ENCODE measurements at regions not wholly inside any gene's neighbourhood (a gene's known extent, or its start where the extent isn't known, plus 50 kb on each side); places are given as distances from the start of the nearest gene placed in this dataset.

DNA sequence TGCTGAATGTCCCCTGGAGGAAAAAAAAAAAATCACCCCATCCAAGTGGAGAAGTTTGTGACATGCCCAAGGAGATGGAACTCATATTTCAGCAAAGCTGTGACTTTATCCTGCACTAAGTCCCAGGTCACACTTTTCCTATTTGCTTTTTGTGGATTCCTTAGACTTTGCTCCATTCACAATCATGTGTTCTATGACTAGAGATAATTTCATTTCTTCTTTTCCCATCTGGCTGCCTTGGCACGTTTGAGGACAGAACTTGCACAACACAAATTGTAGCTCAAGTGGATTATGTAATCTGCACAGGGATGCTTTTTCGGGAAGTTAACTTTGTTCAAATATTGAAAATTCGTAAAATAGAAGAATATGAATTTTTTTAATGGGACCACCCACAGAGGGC, 100.7 kb upstream of the PTPN1 start:
- DNase-seq = no peak

DNA sequence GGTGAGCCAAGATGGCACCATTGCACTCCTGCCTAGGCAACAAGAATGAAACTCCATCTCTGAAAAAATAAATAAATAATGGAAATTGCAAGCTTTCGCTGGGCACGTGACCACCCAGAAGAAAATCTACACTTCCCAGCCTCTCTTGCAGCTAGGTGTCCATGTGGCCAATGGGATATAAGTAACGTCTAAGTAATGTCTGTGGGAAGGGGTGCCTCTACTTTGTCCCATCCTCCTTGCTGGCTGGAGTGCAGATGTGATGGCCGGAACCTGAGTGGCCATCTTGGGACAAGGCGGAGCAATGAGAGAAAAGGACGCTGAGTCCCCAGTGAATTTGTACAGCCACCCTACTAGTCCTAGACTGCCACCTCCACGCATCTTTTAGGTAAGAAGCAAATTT, 99.8 kb upstream of the PTPN1 start:
- no peak for DNase-seq

DNA sequence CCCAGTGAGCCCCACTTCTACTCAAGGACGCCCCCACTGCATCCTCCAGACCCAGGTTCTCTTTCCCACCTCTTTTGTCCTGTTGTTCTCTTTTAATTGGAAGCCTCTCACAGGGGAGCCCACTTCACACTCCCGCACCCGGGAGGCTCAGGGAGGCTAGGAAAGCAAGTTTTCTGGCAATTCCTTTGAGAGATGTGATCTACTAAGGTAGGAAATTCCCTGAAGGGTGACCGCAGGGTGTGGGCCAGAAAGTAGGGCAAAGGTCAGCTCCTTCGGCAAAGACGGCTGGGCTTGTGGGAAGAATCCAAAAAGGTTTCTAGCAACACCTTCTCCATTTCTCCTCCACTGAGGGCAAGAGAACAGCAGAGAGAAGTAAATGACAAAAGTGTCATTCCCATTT, 98.1 kb upstream of the PTPN1 start:
- DNase-seq = no peak

DNA sequence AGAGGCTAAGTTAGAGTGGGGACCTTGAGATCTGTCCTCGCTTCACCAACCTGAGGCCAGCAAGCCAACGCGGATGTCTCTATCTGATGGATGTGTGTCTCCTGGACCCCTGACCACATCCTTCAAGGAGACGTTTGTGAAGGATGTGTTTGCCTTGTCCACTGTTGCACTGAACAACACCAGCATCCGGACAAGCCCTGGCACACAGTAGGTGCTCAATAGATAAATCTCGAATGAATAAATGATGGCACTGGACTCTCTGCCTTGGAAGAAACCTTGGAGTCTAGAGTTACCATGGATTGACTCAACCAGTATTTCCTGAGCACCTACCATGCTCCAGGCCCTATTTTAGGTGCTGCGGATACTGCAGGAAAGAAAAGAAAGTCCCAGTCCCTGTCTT, 97.7 kb upstream of the PTPN1 start:
- no peak for DNase-seq

DNA sequence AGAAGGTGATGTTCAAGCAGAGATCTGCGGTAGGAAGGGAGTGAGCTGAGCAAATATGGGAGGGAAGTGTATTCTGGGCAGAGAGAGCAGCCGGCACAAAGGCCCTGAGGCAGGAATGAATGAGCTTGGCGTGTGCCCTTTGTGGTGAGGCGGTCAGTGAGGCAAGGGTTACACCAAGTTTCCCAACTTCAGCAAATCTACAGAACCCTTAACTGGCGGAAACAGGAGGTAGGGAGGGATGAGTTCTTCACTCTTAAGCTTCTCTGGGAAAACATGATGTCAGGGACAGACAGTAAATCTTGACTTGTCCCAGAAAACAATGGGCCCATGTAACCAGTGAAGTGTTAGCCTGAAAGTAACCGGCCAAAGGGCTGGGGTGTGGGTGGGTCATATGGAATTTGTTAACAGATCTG, 97.1 kb upstream of the PTPN1 start:
- no peak for DNase-seq

DNA sequence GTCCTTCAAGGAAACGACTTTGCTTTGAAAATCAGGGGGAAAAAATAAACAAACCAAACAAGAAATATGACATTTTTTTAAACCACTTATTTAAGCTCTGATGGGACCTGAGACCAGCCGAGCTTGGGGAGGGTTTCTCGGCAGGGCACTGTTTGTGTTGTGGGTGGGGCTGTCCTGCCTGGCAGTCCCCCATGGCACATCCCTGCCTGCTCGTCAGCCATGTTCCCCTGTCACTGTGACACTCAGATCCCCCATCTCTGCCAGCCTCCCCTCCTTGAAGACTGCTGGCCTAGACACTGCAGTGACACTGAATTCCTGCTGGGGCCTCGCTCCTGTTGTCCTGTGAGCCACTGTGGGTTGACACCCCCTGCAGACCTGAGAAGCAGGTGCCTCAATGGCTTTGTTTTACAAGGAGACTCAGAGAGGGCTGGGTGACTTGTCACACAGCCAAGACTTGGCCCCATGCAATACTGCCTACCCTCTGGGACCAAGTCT, 95.1 kb upstream of the PTPN1 start:
- DNase-seq = no peak

DNA sequence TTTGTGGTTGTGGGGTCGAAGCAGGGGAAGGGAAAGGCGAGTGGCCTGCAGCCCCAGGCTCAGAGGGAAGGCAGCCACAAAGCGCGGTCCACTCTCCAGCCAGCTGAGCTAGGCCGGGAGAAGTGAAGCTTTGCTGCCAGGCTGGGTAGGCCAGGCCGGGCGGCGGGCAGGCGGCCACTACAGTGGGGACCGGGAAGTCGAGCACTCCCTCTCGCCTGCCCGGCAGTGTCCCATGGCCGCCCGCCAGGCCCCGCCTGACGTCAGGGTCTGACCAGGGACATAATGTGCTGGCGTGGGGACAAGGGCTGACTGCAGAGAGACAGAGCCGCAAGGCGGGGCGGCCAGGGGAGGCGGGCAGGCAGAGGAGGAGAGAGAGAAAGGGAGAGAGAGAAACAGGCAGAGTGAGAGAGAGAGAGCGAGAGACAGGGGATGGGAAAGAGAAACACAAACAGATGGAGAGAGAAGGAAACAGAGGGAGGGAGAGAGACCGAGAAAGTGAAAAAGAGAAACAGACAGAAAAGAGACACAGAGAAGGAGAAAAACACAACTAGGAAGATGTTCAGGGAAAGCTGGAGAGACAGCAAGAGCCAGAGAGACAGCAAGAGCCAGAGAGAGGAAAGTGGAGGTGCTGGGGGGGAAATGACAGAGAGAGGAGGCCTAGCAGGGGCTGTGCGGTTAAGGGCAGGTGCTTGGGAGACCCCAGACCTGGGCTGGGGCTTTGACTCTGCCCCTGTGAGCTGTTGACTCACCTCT, 94.5 kb upstream of the PTPN1 start:
- no peak for DNase-seq

DNA sequence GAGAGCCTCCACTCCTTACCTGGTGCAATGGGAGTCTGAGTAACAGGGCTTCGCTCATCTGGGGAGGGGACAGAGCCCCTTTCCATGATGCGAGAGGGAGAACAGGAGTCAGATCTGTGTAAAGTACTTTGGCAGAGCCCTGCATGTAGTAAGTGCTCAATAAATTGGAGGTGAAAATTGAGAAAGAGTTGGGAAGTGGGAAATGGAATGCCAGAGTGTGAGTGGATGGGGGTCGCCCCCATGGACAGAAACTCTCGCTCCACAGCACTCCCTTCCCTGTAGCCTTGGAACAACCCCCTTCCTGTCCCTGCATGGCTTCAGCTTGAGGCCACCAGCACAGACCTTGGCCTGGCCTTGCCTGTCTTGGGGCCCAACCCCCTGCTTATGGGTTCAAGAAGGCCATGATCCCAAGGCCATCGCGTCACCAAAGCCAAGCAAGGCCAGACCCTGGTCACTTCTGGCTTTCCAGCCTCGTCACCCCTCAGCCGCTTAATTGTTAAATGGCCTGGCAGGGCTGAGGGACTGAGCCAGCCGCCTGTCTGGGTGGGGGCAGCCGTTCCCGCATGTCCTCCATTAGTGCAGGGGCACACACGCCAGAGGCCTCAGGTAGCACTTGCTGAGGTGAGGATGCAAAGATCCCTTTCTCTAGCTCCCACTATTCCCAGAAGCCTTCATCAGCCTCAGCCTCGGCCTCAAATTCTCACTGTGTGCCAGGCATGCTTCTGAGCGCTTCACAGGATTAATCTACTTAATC, 93.7 kb upstream of the PTPN1 start:
- no peak for DNase-seq

DNA sequence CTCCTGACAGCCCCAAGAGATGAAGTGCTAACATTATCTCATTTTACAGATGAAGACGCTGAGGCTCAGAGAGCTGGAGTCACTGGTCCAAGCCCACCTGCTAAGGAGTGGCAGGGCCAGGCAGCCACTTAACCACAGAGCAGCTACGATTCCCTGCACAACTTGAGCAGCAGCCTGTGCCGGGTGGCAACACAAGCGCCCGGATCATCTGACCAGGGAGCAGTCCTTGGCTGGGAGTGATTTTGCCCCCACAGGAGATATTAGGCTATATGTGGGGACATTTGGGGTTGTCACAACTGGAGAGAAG, 93.2 kb upstream of the PTPN1 start:
- DNase-seq = no peak

DNA sequence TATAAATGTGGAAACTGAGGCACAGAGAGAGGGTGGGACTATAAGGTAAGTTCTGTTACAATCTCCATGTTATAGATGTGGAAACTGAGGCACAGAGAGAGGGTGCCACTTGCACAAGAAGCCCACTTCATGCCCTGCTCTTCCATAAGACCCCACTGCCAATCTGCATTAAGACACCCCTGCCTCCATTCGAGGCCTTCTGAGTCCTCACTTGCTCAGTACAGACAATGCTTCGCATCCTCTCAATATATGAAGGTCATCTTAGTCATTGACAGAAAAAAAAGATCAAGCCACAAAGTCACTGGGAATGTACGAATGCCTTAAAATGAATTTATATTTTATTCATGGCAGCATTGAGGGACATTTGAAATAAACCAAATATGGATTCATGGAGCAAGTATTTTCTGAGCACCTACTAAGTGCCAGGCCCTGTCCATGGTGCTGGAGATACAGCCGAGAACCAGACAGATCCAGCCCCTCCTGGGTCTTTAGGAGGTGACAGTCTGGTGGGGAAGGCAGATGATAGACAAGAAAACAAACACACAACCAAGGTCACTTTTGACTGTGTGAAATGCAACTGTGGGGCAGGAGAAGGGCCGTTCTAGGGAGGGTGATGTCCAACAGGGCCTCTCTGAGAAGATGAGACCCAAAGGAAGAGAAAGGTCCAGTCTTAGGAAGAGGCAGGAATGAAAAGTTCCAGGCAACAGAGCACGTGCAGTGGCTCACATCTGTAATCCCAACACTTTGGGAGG, 92.5 kb upstream of the PTPN1 start:
- no peak for DNase-seq

DNA sequence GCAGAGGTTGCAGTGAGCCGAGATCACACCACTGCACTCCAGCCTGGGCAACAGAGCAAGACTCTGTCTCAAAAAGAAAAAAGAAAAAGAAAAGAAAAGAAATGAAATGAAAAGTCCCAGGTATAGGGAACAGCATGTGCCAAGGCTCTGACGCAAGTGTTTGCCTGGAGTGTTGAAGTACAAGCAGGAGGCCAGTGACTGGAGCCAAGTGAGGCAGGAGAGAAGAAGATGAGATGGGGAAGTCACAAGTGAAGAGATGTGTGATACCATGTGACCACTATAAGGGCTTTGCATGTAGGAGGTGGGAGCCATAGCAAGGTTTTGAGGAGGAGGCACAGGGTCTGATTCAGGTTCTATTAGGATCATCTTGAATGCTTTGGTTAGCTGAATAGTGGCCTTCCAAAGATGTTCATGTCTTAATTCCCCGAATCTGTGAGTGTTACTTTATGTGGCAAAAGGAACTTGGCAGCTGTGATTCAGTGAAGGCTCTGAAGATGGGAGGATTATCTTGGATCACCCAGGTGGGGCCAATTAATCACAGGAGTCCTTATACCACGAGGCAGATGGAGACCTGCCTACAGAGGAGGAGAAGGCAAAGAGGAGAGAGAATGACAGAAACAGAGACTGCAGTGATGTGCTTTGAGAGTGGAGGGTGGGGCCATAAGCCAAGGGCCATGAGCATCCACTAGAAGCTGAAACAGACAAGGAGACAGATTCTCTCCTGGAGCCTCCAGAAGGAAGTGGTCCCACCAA, 91.1 kb upstream of the PTPN1 start:
- DNase-seq = no peak

DNA sequence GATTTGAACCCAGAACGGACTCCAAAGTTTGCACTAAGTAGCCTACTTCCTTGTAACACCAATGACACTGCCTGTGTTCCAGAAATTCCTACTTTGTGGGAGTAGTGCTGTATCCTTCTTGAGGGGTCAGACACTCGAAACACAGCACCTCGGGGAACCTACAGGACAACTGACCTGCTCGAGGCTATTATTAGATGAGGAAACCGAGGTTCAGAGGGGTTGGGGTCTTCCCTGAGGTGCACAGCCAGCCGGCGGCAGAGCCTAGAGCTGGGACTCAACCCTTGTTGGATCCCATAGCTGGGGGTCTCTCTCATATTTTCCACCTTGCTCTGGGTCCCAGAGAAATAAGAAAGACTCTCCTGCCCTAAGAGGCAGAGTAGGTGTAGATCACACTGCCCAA, 89.8 kb upstream of the PTPN1 start:
- DNase-seq = no peak

DNA sequence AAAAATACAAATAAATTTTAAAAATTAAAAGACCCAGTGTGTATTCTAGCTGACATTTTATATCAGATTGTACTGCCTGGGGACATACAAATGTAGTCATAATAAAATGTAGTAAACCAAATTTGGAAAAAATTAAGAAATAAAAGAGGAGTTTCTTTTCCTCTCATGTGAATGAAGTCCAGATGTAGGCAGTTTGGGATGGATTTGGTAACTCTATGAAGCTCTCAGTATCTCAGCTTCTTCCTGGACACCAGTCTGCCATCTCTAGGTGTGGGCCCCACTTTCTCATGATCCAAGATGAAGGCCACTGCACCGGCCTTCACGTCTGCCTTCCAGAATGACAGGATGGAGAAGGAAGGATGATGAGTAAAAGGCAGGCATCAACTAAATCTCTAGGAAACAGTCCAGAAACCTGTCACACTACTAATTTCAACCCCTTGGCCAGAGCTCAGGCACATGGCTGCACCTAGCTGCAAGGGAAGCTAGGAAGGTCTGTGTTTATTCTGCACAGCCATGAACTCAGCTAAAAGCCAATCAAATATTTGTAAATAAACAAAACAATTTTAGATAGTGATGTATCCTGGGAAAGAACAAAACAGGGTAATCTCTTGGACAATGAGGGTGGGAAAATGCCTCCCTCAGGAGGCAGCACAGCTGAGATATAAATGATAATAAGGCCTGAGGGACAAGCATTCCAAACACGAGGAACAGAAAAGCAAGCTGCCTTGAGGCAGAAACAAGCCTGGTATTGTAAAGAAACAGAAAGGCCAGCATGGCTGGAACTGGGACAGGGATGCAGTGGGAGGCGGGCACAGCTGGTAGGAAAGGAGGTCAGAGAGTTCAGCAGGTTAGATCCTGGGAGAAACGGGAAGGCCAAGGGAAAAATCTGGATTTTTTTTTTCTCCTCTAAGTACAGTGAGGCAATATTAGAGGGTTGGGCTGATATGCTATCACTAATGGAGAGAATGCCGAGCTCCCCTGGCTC, 88.5 kb upstream of the PTPN1 start:
- no peak for DNase-seq

DNA sequence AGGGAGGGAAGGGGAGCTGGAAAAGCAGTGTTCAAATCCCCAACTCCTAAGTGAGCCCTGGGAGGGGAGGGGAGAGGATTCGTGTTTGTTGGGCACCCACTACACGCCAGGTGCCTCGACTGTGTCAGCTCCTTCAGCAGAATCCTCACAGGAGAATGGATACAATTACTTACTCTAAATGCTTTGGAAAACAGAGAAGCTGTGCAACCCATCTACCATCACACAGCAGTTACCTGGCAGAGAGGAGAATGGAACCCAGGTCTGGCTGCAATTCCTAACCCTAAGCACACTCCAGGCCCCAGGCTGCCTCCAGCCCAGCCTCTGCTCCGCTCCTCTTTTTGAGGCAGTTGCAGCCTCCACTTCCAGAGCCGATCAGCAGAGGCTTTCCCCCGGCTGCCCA, 86.4 kb upstream of the PTPN1 start:
- no peak for DNase-seq

DNA sequence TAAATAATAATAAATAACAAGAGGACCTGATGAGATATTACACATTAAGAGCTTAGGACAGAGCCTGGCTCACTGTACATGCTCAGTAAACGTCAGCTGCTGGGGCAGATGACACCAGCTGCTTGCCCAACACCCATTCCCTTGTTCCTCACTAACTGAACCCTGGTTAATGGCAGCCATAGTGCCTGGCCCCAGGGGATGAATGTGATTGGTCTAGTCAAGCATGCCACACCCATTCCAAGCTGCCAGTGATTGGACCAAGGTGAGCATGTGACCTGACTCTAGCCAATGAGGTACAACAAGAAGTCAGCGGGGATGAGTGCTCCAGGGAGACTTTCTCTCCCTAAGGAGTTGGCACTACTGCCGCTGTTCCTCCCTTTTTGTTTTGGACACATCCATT, 85.1 kb upstream of the PTPN1 start:
- DNase-seq = no peak

DNA sequence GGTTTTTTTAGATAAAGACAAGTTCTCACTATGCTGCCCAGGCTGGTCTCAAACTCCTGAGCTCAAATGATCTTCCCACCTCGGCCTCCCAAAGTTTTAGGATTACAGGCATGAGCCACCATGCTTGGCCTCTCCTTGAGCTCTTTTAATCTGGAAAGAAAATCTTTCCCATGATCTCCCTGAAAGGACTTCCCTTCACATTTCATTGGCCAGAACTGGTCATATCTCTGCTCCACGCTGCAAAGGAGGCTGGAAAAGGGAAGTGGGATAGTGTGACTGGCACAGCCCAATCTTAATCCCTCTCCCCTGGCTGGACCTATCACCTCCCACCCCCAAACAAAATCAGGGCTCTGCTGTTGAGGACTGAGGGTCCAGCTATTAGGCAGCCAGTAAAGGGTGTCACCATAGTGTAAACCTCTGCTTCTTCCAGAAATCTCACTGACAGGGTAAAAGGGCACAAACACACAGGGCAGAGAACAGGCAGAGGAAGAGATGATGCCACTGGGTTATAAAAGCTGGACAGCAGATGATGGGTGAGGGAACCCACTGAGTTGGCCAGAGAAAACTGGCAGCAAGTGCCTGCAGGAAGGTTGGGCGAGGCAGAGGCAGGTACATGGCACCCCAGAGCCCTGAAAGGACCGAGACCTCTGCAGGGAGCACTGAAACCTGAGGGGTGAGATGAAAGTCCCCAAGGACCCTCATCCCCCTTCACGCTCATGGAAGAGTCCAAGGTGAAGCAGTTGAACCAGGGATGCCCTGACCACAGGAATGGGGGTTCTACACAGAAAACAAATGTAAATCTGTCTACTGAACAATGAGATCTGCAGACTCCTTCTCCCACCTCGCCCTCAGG, 83.1 kb upstream of the PTPN1 start:
- no peak for DNase-seq

DNA sequence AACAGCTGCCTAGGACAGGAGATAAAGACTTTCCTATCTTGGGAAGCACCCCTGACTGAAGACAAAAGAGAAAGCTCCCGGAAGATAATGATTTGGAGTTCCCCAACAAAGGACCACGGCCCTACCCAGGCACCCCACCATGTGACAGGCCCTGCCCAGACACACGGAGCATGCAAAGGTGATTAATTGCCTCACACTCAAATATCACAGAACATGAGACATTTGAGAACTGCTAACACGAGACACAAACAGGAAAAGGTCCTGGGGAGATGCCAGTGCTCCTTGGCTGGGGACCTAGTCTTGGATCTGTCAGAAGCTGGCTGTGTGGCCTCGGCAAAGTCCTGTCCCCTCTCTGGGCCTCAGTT, 82.5 kb upstream of the PTPN1 start:
- no peak for DNase-seq

DNA sequence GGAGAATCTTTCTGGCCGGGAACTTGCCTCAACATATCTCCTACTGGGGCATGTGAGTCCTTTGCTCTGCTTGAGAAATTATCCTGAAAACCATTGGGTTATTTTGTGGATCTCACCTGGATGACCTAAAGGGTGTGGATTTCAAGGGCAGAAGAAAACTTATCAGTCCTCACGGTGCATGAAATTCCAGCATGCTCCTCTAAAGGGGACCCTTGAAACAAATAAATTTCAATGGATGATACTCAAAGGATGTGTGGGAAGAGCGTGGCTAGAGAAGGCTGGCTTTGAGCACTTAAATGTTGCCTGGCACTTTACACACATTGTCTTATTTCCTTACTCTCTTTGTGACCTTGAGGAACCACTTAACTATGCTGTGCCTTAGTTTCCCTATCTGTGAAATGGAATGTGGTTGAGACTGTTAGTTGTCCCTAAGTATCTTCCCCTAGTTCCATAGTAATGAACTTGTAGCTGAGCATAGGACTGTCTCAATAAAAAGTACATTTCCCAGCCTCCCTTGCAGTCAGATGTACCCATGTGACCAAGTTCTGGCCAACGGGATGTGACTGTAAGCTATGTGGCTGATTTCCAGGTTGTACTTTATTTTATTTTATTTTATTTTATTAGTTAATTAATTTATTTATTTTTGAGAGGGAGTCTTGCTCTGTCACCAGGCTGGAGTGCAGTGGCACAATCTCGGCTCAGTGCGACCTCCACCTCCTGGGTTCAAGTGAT, 81.9 kb upstream of the PTPN1 start:
- DNase-seq = no peak

DNA sequence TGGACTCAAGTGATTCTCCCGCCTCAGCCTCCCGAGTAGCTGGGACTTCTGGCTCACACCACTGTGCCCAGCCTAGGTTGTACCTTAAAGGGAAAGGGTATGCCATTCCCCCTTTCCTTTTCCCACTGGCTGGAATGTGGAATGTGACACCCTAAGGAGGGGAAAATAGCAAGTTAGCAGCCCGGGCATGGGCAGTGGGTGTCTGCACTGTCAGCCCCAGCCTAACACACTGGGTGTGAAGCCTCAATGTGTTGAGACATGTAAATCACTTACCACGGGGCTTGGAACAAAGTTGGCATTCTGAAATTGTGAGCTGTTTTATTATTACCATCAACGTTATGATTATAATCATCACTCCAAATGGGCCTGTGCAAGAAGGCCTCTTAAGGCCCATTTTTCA, 80.8 kb upstream of the PTPN1 start:
- DNase-seq = no peak

DNA sequence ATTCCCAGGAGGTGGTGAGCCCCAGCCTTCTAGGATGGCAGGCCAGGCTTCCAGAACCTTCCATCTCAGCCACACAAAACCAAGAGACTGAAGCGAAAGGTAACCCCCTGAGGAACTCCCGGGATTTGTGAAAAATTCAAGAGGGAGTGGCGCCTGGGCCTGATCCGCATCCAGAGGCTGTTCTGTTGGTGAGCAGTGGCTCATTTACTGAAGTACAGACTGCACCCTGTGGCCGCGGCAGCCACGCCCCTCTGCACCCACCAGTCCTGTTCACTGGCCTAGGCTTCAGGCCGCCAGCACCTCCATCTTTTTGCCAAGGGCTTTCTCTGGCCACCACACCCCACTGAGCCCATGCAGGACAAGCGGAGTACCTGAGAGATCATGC, 79.1 kb upstream of the PTPN1 start:
- no peak for DNase-seq

Measured in NCI-H2081 (cell line).